Panc1 (cell line): ENCODE measurements at regions not wholly inside any gene's neighbourhood (a gene's known extent, or its start where the extent isn't known, plus 50 kb on each side); places are given as distances from the start of the nearest gene placed in this dataset.

Experiments
- ATAC-seq: fragments of 200-7000 bp; cut with Tn5 transposase; 2 replicates; pipeline ENCODE4 v1.9.1; 2020; ENCODE audit warnings: mild to moderate bottlenecking, moderate library complexity
- BruUV-seq: library from RNA; stranded (reverse); fragments of 400-500 nt; replicated peaks from 2 replicates; lab custom pipeline; 2021; lab: Mats Ljungman, UMichigan
- CTCF ChIA-PET: fragments of 300-600 bp; sonication (Branson Sonifier 250); formaldehyde crosslinking; loops from one replicate; lab custom pipeline; 2022; ENCODE audit warnings: antibody characterized with exemption; lab: Charles Lee
- POLR2A ChIA-PET: fragments of 300-600 bp; sonication (Branson Sonifier 250); formaldehyde crosslinking; loops from one replicate; lab custom pipeline; 2022; ENCODE audit warnings: antibody characterized with exemption; lab: Charles Lee
- DNase-seq: peaks from one replicate; pipeline ENCODE4 v3.0.0-alpha.2; 2010; ENCODE audit warnings: low read depth, low spot score
- H3K27ac ChIP-seq: 2 replicates; pipeline ENCODE4 v1.5.1; 2011; ENCODE audit warnings: mild to moderate bottlenecking, low read length, inconsistent platforms
- H3K27me3 ChIP-seq: fragments of 200-500 bp; sonication (Bioruptor generic); 2 replicates; pipeline ENCODE4 v1.6.0; 2014; ENCODE audit warnings: low read length, inconsistent platforms; ENCODE audit not compliant: control insufficient read depth, insufficient read depth
- H3K36me3 ChIP-seq: fragments of 200-500 bp; sonication (Bioruptor generic); 2 replicates; pipeline ENCODE4 v1.5.1; 2014; ENCODE audit warnings: inconsistent platforms, mild to moderate bottlenecking, low read length, moderate library complexity; ENCODE audit not compliant: control insufficient read depth, insufficient read depth
- H3K4me1 ChIP-seq: 2 replicates; pipeline ENCODE4 v1.5.1; 2011; ENCODE audit warnings: inconsistent platforms, mild to moderate bottlenecking, low read length, moderate library complexity; ENCODE audit not compliant: control insufficient read depth, insufficient read depth
- H3K4me3 ChIP-seq, 2 experiments: 2 replicates each; pipeline ENCODE4 v1.5.1; 2011 to 2012; ENCODE audit warnings: low read depth in 2 of 2, low read length in 2 of 2, mild to moderate bottlenecking in 2 of 2, inconsistent platforms in 1 of 2, moderate library complexity in 1 of 2
- H3K9me3 ChIP-seq: fragments of 200-500 bp; sonication (Bioruptor generic); 2 replicates; pipeline ENCODE4 v1.5.1; 2014; ENCODE audit warnings: low read depth, mild to moderate bottlenecking, inconsistent platforms, low read length, moderate library complexity; ENCODE audit not compliant: control insufficient read depth, insufficient read depth
- POLR2AphosphoS5 ChIP-seq: IDR thresholded peaks from 2 replicates; pipeline ENCODE4 v1.6.1; 2012; ENCODE audit warnings: mild to moderate bottlenecking, low read depth, low read length, moderate library complexity
- SIN3A ChIP-seq: IDR thresholded peaks from 2 replicates; pipeline ENCODE4 v1.6.1; 2012; ENCODE audit warnings: low read depth, mild to moderate bottlenecking, low read length, moderate library complexity, borderline replicate concordance; ENCODE audit not compliant: insufficient read depth
- TCF7L2 ChIP-seq: IDR thresholded peaks from 2 replicates; pipeline ENCODE4 v1.6.1; 2011; ENCODE audit warnings: mild to moderate bottlenecking, low read depth, low read length, inconsistent platforms
- in situ Hi-C: cut with HindIII; loops from 2 replicates; pipeline ENCODE4 v1.10.0; 2016; ENCODE audit warnings: low sequenced_read_pairs, low pct_unique_long_range_greater_than_20kb
- intact Hi-C: fragments of 100-400 bp; cut with micrococcal nuclease; formaldehyde crosslinking; loops from one replicate; pipeline ENCODE4 v1.10.0; 2022; ENCODE audit not compliant: unreplicated experiment
- TF ChIP-seq, protein P1 (sequence below), 2 experiments: IDR thresholded peaks; 2 replicates each; pipeline ENCODE4 v1.6.1; 2011 to 2012; ENCODE audit warnings: low read depth in 2 of 2, control low read depth in 1 of 2, low read length in 1 of 2, mild to moderate bottlenecking in 1 of 2, moderate library complexity in 1 of 2; ENCODE audit not compliant: insufficient read depth in 1 of 2
- TF ChIP-seq, protein P2 (sequence below): fragments of 450-650 bp; IDR thresholded peaks from 2 replicates; pipeline ENCODE4 v1.5.1; 2017; ENCODE audit warnings: mild to moderate bottlenecking

DNA sequence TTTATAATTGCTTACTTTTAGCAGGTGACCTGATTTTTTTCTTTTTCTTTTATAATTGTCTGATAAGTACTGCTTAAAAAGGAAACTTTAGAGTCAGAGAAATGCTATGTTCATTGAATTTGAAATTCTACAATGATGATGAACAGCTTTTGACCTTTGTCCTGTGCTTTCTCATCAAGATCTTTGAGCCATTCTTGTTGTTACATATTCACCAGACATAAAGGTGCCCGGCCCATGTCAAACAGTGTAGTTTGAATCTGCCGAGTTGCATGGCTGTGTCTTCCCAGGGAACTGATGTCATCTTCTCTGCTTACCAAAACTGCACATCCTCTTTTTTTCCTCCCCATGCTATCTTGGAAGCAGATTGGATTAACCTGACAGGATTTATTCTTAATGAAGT lies 163.6 kb downstream of the LRRC70 start:
- H3K27me3 ChIP-seq = peaks cover 5% of the 10 kb centered on the region; the same call in 1 of the 2 replicates
- H3K27ac ChIP-seq = no peak overlapping the region
- in situ Hi-C loops = no loop called here
- ChIA-PET POLR2A (no interaction called here), CTCF (no interaction called here)
- no peaks in the 10 kb centered on the region for H3K36me3 ChIP-seq
- H3K4me3 ChIP-seq = no peak overlapping the region
- H3K4me1 ChIP-seq = no peaks in the 10 kb centered on the region
- no TSS peak for BruUV-seq
- TF ChIP-seq, protein P1, sequence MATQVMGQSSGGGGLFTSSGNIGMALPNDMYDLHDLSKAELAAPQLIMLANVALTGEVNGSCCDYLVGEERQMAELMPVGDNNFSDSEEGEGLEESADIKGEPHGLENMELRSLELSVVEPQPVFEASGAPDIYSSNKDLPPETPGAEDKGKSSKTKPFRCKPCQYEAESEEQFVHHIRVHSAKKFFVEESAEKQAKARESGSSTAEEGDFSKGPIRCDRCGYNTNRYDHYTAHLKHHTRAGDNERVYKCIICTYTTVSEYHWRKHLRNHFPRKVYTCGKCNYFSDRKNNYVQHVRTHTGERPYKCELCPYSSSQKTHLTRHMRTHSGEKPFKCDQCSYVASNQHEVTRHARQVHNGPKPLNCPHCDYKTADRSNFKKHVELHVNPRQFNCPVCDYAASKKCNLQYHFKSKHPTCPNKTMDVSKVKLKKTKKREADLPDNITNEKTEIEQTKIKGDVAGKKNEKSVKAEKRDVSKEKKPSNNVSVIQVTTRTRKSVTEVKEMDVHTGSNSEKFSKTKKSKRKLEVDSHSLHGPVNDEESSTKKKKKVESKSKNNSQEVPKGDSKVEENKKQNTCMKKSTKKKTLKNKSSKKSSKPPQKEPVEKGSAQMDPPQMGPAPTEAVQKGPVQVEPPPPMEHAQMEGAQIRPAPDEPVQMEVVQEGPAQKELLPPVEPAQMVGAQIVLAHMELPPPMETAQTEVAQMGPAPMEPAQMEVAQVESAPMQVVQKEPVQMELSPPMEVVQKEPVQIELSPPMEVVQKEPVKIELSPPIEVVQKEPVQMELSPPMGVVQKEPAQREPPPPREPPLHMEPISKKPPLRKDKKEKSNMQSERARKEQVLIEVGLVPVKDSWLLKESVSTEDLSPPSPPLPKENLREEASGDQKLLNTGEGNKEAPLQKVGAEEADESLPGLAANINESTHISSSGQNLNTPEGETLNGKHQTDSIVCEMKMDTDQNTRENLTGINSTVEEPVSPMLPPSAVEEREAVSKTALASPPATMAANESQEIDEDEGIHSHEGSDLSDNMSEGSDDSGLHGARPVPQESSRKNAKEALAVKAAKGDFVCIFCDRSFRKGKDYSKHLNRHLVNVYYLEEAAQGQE (IDR thresholded peaks at IDR 0.05; ENCODE audit: insufficient read depth in 1 of 2, low read depth in 2 of 2, low read length in 1 of 2) = no peak
- TF ChIP-seq, protein P2, sequence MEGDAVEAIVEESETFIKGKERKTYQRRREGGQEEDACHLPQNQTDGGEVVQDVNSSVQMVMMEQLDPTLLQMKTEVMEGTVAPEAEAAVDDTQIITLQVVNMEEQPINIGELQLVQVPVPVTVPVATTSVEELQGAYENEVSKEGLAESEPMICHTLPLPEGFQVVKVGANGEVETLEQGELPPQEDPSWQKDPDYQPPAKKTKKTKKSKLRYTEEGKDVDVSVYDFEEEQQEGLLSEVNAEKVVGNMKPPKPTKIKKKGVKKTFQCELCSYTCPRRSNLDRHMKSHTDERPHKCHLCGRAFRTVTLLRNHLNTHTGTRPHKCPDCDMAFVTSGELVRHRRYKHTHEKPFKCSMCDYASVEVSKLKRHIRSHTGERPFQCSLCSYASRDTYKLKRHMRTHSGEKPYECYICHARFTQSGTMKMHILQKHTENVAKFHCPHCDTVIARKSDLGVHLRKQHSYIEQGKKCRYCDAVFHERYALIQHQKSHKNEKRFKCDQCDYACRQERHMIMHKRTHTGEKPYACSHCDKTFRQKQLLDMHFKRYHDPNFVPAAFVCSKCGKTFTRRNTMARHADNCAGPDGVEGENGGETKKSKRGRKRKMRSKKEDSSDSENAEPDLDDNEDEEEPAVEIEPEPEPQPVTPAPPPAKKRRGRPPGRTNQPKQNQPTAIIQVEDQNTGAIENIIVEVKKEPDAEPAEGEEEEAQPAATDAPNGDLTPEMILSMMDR = no peak
- TF ChIP-seq TCF7L2 (no peak), SIN3A (no peak), POLR2AphosphoS5 (no peak)
- no peaks in the 10 kb centered on the region for H3K9me3 ChIP-seq
- intact Hi-C loops = no loop called here
- DNase-seq (no peak), ATAC-seq (no peak)

DNA sequence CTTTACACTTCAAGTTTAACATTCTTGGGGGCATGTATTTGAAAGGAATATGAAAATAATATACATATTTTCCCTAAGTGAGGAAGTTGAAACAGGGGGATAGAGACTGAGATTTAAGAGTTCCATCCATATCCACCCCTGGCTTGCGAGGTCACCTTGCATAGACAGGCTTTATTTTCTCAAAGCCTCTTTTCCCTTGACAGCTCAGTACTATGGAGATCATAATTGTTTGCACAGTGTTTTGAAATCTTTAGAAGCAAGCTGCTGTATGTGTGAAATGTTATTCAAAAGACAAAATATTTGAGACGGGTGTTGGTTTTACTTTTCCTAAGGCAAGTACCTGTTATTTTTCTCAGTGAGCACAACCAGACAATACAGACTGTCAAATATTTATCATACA lies 163.1 kb downstream of the LRRC70 start:
- intact Hi-C loops (no loop called here), in situ Hi-C loops (no loop called here)
- no peak overlapping the region for H3K27ac ChIP-seq
- no peaks in the 10 kb centered on the region for H3K9me3 ChIP-seq
- CTCF ChIA-PET = no interaction called here
- H3K4me3 ChIP-seq = no peak overlapping the region
- no peaks in the 10 kb centered on the region for H3K4me1 ChIP-seq
- TF ChIP-seq POLR2AphosphoS5 (no peak), TCF7L2 (no peak), SIN3A (no peak)
- TF ChIP-seq, protein P2 = no peak
- TF ChIP-seq, protein P1 (IDR thresholded peaks at IDR 0.05; ENCODE audit: insufficient read depth in 1 of 2, low read depth in 2 of 2, low read length in 1 of 2) = no peak
- BruUV-seq = no TSS peak
- no peaks in the 10 kb centered on the region for H3K36me3 ChIP-seq
- POLR2A ChIA-PET = no interaction called here
- DNase-seq = no peak
- no peak for ATAC-seq
- H3K27me3 ChIP-seq = peaks cover 5% of the 10 kb centered on the region; the same call in 1 of the 2 replicates
